BLaER1 treated with 17β-estradiol and CSF1 and Interleukin-3, amounts not matched to agents 10 nM and 100 nM (cell line): ENCODE measurements at regions not wholly inside any gene's neighbourhood (a gene's known extent, or its start where the extent isn't known, plus 50 kb on each side); places are given as distances from the start of the nearest gene placed in this dataset.
"Not testable (repeated sequence)": the region's sequence is repeated elsewhere in the genome, so short reads cannot be mapped to it uniquely, and the experiment has no call there.

Source experiments
- H3K27ac ChIP-seq, 11 experiments: shearing (Covaris generic); formaldehyde crosslinking; 2 replicates each; pipeline ENCODE4 v1.8.1; 2022
- H3K27me3 ChIP-seq, 11 experiments: shearing (Covaris generic); formaldehyde crosslinking; 2 replicates each; pipeline ENCODE4 v1.8.1; 2022
- H3K36me3 ChIP-seq, 11 experiments: shearing (Covaris generic); formaldehyde crosslinking; 2 replicates each; pipeline ENCODE4 v1.8.1; 2022
- H3K4me1 ChIP-seq, 10 experiments: shearing (Covaris generic); formaldehyde crosslinking; 2 replicates each; pipeline ENCODE4 v1.8.1; 2022
- H3K4me2 ChIP-seq, 11 experiments: shearing (Covaris generic); formaldehyde crosslinking; 2 replicates each; pipeline ENCODE4 v1.8.1; 2022
- H3K4me3 ChIP-seq, 10 experiments: shearing (Covaris generic); formaldehyde crosslinking; 2 replicates each; pipeline ENCODE4 v1.8.1; 2022
- H3K9ac ChIP-seq, 11 experiments: shearing (Covaris generic); formaldehyde crosslinking; 2 replicates each; pipeline ENCODE4 v1.8.1; 2022
- H3K9me3 ChIP-seq, 11 experiments: shearing (Covaris generic); formaldehyde crosslinking; replicated peaks in 1 of 11; 2 replicates each; pipeline ENCODE4 v1.8.1; 2022
- H4K20me1 ChIP-seq, 11 experiments: shearing (Covaris generic); formaldehyde crosslinking; 2 replicates each; pipeline ENCODE4 v1.8.1; 2022
- Cebpa-rat ChIP-seq, 11 experiments: shearing (Covaris generic); IDR thresholded peaks; 2 replicates each; pipeline ENCODE4 v1.8.1; 2022

DNA sequence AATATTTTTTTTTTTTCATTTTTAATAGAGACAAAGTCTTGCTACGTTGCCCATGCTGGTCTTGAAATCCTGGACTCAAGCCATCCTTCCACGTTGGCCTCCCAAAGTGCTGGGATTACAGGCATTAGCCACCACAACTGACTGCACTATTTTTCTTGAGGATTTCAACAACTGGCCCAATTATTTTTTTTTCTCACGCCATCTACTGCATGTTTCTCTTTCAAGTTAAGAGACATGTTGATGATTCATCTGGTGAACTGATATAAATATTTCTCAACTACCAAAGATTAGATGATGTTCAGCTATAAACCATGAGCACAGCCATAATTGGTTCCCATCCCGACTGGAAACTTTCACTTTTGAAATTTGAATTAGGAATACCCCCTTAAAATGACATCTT lies 688.4 kb upstream of the SYT4 start:
- no peak for TF ChIP-seq Cebpa-rat (IDR thresholded peaks at IDR 0.05)
- no peak overlapping the region for H3K9ac ChIP-seq
- no peak overlapping the region for H3K4me2 ChIP-seq
- H3K27me3 ChIP-seq = no peaks in the 10 kb centered on the region
- no peak overlapping the region for H3K27ac ChIP-seq
- no peaks in the 10 kb centered on the region for H3K36me3 ChIP-seq
- H3K9me3 ChIP-seq = no peaks in the 10 kb centered on the region
- H3K4me1 ChIP-seq = peaks cover 0 to 14% (median 0%) of the 10 kb centered on the region in 10 experiments; a peak in 7 of 20 replicates
- no peak overlapping the region for H3K4me3 ChIP-seq
- no peaks in the 10 kb centered on the region for H4K20me1 ChIP-seq

DNA sequence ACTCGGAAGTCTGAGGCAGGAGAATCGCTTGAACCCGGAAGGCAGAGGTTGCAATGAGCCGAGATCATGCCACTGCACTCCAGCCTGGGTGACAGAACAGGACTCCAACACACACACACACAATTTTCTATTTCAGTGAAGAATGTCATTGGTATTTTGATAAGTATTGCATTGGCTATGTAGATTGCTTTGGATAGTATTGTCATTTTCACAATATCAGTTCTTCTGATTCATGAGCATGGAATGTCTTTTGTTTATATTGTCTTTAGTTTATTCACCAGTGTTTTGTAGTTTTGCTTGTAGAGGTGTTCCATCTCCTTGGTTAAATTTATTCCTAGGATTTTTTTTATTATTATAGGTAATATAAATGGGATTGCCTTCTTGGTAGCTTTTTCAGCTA lies 693.4 kb upstream of the SYT4 start:
- no peaks in the 10 kb centered on the region for H4K20me1 ChIP-seq
- no peak for TF ChIP-seq Cebpa-rat (IDR thresholded peaks at IDR 0.05)
- H3K4me2 ChIP-seq = no peak overlapping the region
- H3K36me3 ChIP-seq = no peaks in the 10 kb centered on the region
- no peak overlapping the region for H3K4me3 ChIP-seq
- no peaks in the 10 kb centered on the region for H3K9me3 ChIP-seq
- no peaks in the 10 kb centered on the region for H3K27me3 ChIP-seq
- H3K9ac ChIP-seq = no peak overlapping the region
- no peak overlapping the region for H3K27ac ChIP-seq
- no peaks in the 10 kb centered on the region for H3K4me1 ChIP-seq

DNA sequence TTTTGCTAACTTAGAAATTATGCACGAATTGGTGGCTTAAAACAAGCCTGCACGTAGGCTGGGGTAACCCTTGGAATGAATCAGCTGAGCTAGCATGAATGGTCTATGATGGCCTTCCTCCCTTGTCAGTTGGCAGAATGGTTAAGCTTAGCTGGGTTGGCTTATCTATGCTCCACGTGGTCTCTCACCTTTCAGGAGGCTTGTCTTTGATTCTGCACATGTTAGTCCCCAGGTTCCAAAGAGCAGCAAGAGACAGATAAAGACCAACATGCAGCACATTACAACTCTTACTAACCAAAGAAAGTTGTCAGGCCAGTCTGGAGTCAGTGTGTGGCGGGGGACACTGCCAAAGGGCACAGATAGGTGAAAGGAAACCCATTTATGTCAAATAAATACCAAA lies 700.9 kb upstream of the SYT4 start:
- no peak overlapping the region for H3K27ac ChIP-seq
- no peak overlapping the region for H3K9ac ChIP-seq
- no peaks in the 10 kb centered on the region for H3K9me3 ChIP-seq
- no peaks in the 10 kb centered on the region for H3K27me3 ChIP-seq
- H4K20me1 ChIP-seq = no peaks in the 10 kb centered on the region
- TF ChIP-seq Cebpa-rat (IDR thresholded peaks at IDR 0.05) = no peak
- H3K4me2 ChIP-seq = no peak overlapping the region
- no peak overlapping the region for H3K4me3 ChIP-seq
- no peaks in the 10 kb centered on the region for H3K4me1 ChIP-seq
- H3K36me3 ChIP-seq = no peaks in the 10 kb centered on the region

DNA sequence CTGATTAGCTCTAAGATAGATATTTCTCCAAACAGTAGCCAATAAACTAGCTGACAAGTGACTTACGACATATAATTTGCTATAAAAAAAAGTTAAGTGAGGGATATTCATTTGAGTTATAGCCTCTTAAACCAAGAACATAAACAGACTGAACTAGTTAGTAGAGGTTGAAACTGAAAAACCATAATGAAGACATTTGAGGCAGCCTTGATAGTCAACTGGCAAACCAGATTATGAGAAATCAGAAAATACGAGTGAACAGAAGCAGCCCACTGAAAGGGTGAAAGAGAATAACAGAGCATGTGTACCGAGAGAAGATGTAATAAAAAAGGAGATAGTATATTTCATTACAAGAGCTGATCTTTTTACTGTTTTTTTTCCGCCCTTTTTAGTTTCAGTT lies 698.1 kb upstream of the SETBP1 start:
- no peaks in the 10 kb centered on the region for H3K9me3 ChIP-seq
- no peaks in the 10 kb centered on the region for H4K20me1 ChIP-seq
- no peak overlapping the region for H3K9ac ChIP-seq
- H3K4me3 ChIP-seq = no peak overlapping the region
- no peak overlapping the region for H3K27ac ChIP-seq
- H3K4me1 ChIP-seq = no peaks in the 10 kb centered on the region
- no peak overlapping the region for H3K4me2 ChIP-seq
- no peaks in the 10 kb centered on the region for H3K27me3 ChIP-seq
- no peak for TF ChIP-seq Cebpa-rat (IDR thresholded peaks at IDR 0.05)
- no peaks in the 10 kb centered on the region for H3K36me3 ChIP-seq

DNA sequence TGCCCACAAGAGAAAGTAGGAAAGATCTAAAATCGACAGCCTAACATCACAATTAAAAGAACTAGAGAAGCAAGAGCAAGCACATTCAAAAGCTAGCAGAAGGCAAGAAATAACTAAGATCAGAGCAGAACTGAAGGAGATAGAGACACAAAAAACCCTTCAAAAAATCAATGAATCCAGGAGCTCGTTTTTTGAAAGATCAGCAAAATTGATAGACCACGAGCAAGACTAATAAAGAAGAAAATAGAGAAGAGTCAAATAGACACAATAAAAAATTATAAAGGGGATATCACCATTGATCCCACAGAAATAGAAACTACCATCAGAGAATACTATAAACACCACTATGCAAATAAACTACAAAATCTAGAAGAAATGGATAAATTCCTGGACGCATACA lies 693.6 kb upstream of the SETBP1 start:
- not testable (repeated sequence) for H3K9ac ChIP-seq, H3K4me2 ChIP-seq, H3K4me1 ChIP-seq, H3K36me3 ChIP-seq, H3K27me3 ChIP-seq, H4K20me1 ChIP-seq, H3K9me3 ChIP-seq, H3K27ac ChIP-seq, H3K4me3 ChIP-seq

DNA sequence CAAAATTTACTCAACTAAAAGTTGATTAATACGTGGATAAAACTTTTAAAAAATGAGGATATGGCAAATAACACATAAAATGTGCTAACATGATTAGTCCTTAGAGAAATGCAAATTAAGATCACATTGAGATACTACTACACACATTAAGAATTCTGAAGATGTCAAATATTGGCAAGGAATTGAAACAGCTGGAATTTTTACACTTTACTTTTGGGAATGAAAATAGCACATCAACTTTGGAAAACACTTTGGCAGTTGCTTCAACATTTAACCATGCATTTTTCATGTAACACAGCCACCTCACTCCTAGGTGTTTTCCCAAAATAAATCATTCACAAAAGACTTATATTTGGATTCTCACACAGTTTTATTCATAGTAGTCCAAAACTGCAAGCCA lies 687.9 kb upstream of the SETBP1 start:
- Histone ChIP-seq H3K27me3 (no peaks in the 10 kb centered on the region), H3K27ac (no peak overlapping the region), H3K4me1 (no peaks in the 10 kb centered on the region), H4K20me1 (no peaks in the 10 kb centered on the region), H3K9ac (no peak overlapping the region), H3K9me3 (peaks cover 0 to 7% (median 0%) of the 10 kb centered on the region in 11 experiments; a peak in 2 of 22 replicates), H3K4me3 (no peak overlapping the region), H3K4me2 (no peak overlapping the region), H3K36me3 (no peaks in the 10 kb centered on the region)
- TF ChIP-seq Cebpa-rat (IDR thresholded peaks at IDR 0.05) = no peak

DNA sequence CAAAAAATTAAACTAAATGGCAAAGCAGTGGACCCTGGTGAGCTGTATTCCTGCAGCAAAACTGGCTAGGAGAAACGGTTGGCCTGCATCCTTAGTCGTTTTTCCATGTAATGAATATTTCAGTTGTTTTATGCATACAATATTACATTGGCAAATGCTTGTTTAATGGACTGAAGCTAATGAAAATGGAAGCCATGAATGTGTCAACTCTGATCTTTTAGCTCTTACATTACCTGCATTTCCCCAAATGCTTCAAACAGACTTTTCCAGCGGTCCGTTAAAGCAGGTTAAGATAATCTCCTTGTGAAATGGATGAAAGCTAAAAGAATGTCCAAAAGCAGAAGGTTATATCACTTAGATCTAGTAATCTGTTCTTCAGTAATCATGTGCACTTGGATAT lies 686.3 kb upstream of the SETBP1 start:
- Histone ChIP-seq H3K4me1 (no peaks in the 10 kb centered on the region), H3K4me3 (no peak overlapping the region), H3K9me3 (no peaks in the 10 kb centered on the region), H3K4me2 (no peak overlapping the region), H3K27ac (no peak overlapping the region), H3K36me3 (no peaks in the 10 kb centered on the region), H4K20me1 (no peaks in the 10 kb centered on the region), H3K27me3 (no peaks in the 10 kb centered on the region), H3K9ac (no peak overlapping the region)
- TF ChIP-seq Cebpa-rat (IDR thresholded peaks at IDR 0.05) = no peak

DNA sequence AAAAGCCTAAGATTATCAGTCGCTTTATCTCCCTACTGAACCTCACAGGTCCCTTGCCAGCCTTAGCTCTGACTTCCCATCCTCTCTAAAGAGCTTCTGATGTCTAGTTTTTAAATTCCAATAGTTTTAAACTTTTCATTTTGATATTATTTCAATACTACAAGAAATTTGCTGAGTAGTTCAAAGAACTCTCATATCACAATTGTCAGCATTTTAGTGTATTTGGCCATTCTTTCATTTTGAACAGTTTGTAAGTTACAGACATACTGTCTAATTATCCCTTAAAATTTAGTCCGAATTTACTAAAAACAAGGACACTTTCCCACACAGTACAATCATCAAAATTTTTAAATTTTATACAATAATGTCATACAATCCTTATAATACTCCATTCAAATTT lies 666.8 kb upstream of the SETBP1 start:
- no peak overlapping the region for H3K27ac ChIP-seq
- TF ChIP-seq Cebpa-rat (IDR thresholded peaks at IDR 0.05) = no peak
- H3K9me3 ChIP-seq = no peaks in the 10 kb centered on the region
- H3K4me2 ChIP-seq = no peak overlapping the region
- no peak overlapping the region for H3K9ac ChIP-seq
- no peaks in the 10 kb centered on the region for H4K20me1 ChIP-seq
- H3K27me3 ChIP-seq = no peaks in the 10 kb centered on the region
- H3K36me3 ChIP-seq = no peaks in the 10 kb centered on the region
- peaks cover 0 to 5% (median 4%) of the 10 kb centered on the region in 10 experiments; a peak in 5 of 20 replicates for H3K4me1 ChIP-seq
- no peak overlapping the region for H3K4me3 ChIP-seq

DNA sequence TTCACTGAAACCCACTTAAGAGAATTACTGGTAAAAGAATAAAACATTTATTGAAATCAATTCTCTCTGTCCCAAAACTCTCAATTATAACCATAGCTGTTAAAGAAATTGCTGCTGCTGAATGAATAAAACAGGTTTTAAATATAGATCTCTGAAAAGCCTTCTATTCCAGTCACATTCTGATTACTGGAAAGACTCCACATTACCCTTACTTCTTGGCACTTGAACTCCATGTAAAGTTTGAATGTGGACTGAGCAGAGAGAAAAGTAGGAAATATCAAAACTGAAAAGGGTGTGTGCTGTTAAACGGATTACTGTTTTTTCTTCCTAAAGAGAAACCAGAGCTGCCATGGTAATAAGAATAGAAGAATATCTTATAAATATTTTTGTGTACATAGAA lies 655.3 kb upstream of the SETBP1 start:
- Histone ChIP-seq H3K9ac (no peak overlapping the region), H3K27me3 (no peaks in the 10 kb centered on the region), H3K4me2 (no peak overlapping the region), H3K27ac (no peak overlapping the region), H3K4me3 (no peak overlapping the region), H3K4me1 (no peaks in the 10 kb centered on the region), H3K9me3 (peaks cover 3 to 19% (median 8%) of the 10 kb centered on the region in 11 experiments; a peak in 14 of 22 replicates), H4K20me1 (no peaks in the 10 kb centered on the region), H3K36me3 (no peaks in the 10 kb centered on the region)
- no peak for TF ChIP-seq Cebpa-rat (IDR thresholded peaks at IDR 0.05)

DNA sequence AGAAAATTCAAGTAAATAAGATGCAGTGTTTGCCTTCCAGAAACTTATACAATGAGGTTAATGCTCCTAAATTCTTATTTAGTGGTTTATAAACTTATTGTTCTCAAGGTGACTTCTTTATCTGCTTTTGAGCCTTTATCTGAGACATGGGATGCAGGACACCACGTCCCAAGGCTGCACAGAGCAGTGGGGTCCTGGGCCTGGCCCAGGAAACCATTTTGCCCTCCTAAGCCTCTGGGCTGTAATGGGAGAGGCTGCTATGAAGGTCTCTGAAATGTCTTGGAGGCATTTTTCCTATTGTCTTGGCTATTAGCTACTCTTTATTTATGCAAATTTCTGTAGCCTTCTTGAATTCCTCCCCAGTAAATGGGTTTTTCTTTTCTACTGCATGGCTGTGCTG lies 652.6 kb upstream of the SETBP1 start:
- no peaks in the 10 kb centered on the region for H3K4me1 ChIP-seq
- TF ChIP-seq Cebpa-rat (IDR thresholded peaks at IDR 0.05) = no peak
- no peak overlapping the region for H3K27ac ChIP-seq
- no peak overlapping the region for H3K4me3 ChIP-seq
- peaks cover 3 to 19% (median 8%) of the 10 kb centered on the region in 11 experiments; a peak in 14 of 22 replicates for H3K9me3 ChIP-seq
- H3K4me2 ChIP-seq = no peak overlapping the region
- no peaks in the 10 kb centered on the region for H4K20me1 ChIP-seq
- H3K27me3 ChIP-seq = no peaks in the 10 kb centered on the region
- H3K36me3 ChIP-seq = no peaks in the 10 kb centered on the region
- H3K9ac ChIP-seq = no peak overlapping the region

DNA sequence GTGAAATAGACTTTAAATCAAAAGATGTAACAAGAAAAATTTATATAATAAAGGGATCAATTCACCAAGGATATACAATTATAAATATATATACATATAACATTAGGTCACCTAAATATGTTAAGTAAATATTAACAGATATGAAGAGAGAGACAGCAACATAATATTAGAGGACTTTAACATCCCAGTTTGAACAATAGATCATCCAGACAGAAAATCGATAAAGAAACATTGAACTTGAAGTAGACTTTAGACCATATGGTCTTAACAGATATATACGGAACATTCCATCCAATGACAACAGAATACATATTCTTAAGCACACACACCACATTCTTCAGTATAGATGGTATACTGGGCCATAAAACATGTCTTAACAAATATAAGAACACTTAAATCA lies 649.6 kb upstream of the SETBP1 start:
- H4K20me1 ChIP-seq = no peaks in the 10 kb centered on the region
- no peak overlapping the region for H3K27ac ChIP-seq
- H3K4me1 ChIP-seq = peaks cover 0 to 6% (median 0%) of the 10 kb centered on the region in 10 experiments; a peak in 2 of 20 replicates
- no peak overlapping the region for H3K4me2 ChIP-seq
- H3K9me3 ChIP-seq = peaks cover 3 to 19% (median 8%) of the 10 kb centered on the region in 11 experiments; a peak in 14 of 22 replicates
- no peak overlapping the region for H3K4me3 ChIP-seq
- H3K27me3 ChIP-seq = no peaks in the 10 kb centered on the region
- no peak overlapping the region for H3K9ac ChIP-seq
- H3K36me3 ChIP-seq = no peaks in the 10 kb centered on the region
- TF ChIP-seq Cebpa-rat (IDR thresholded peaks at IDR 0.05) = no peak
